Duodenal mucosa (tissue), 2 donors: ENCODE measurements at regions not wholly inside any gene's neighbourhood (a gene's known extent, or its start where the extent isn't known, plus 50 kb on each side); places are given as distances from the start of the nearest gene placed in this dataset.
"Not testable (repeated sequence)": the region's sequence is repeated elsewhere in the genome, so short reads cannot be mapped to it uniquely, and the experiment has no call there.

ENCODE experiments used
- H3K27ac ChIP-seq: one replicate; pipeline ENCODE4 v1.7.0; 2013; ENCODE audit warnings: low read depth, low read length
- H3K27me3 ChIP-seq, 2 donors: one replicate each; pipeline ENCODE4 v1.7.0; 2013; ENCODE audit warnings: low read length in 2 of 2, control low read depth in 1 of 2; ENCODE audit not compliant: insufficient read depth in 2 of 2, control insufficient read depth in 1 of 2
- H3K36me3 ChIP-seq, 2 donors: one replicate each; pipeline ENCODE4 v1.7.0; 2013; ENCODE audit warnings: low read length in 2 of 2, control low read depth in 1 of 2; ENCODE audit not compliant: insufficient read depth in 2 of 2, control insufficient read depth in 1 of 2
- H3K4me1 ChIP-seq, 2 donors: one replicate each; pipeline ENCODE4 v1.7.0; 2013; ENCODE audit warnings: low read length in 2 of 2, control low read depth in 1 of 2; ENCODE audit not compliant: insufficient read depth in 2 of 2, control insufficient read depth in 1 of 2
- H3K4me3 ChIP-seq, 2 donors: one replicate each; pipeline ENCODE4 v1.7.0; 2013; ENCODE audit warnings: low read length in 2 of 2, low read depth in 1 of 2
- H3K9ac ChIP-seq, 2 donors: one replicate each; pipeline ENCODE4 v1.7.0; 2013; ENCODE audit warnings: low read length in 2 of 2, low read depth in 1 of 2
- H3K9me3 ChIP-seq, 2 donors: one replicate each; pipeline ENCODE4 v1.7.0; 2013; ENCODE audit warnings: low read length in 2 of 2, control low read depth in 1 of 2; ENCODE audit not compliant: control insufficient read depth in 1 of 2

DNA sequence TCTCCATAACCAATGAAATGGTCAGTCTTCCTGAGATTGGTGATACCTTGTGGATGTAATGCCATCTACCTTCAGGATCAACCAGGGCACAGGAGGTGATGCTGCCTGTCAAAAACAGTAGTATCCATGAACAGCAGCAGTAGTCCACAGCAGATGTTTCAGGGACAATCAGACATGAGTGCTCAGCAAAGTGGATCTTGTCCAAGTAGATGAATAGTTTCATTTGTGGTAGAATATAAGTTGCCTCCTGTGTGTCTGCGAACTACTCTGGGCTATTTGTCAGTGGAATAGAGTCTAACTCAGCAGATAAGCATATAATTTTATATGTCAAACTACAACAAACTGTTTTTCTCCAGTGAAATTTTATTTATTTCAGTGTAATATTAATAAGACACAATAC, 1860.1 kb upstream of the ACO1 start:
- Histone ChIP-seq H3K4me3 (no peak overlapping the region), H3K27me3 (no peaks in the 10 kb centered on the region), H3K4me1 (no peaks in the 10 kb centered on the region), H3K9ac (no peak overlapping the region), H3K36me3 (no peaks in the 10 kb centered on the region), H3K27ac (no peak overlapping the region), H3K9me3 (no peaks in the 10 kb centered on the region)

- Histone ChIP-seq H3K9me3 (peaks cover 0 to 11% of the 10 kb centered on the region in 2 donors), H3K9ac (no peak overlapping the region), H3K36me3 (no peaks in the 10 kb centered on the region)
Measured at GRCh38 chr9:30534455-30534854, 1850.0 kb upstream of the ACO1 start.

GRCh38 chr9:30534896-30535295, 1849.5 kb upstream of the ACO1 start:
- no peak overlapping the region for H3K27ac ChIP-seq
- no peak overlapping the region for H3K9ac ChIP-seq
- H3K36me3 ChIP-seq, result no peaks in the 10 kb centered on the region
- H3K4me3 ChIP-seq, result no peak overlapping the region
- no peaks in the 10 kb centered on the region for H3K4me1 ChIP-seq
- H3K9me3 ChIP-seq, result peaks cover 0 to 11% of the 10 kb centered on the region in 2 donors
- no peaks in the 10 kb centered on the region for H3K27me3 ChIP-seq

More at GRCh38 chr9:30534455-30534854, 1850.0 kb upstream of the ACO1 start:
- Histone ChIP-seq H3K27ac (no peak overlapping the region), H3K27me3 (no peaks in the 10 kb centered on the region), H3K4me3 (no peak overlapping the region), H3K4me1 (no peaks in the 10 kb centered on the region)

- H3K4me1 ChIP-seq, result no peaks in the 10 kb centered on the region
- no peak overlapping the region for H3K4me3 ChIP-seq
- no peaks in the 10 kb centered on the region for H3K27me3 ChIP-seq
- peaks cover 0 to 11% of the 10 kb centered on the region in 2 donors for H3K9me3 ChIP-seq
- H3K36me3 ChIP-seq, result no peaks in the 10 kb centered on the region
- H3K27ac ChIP-seq, result no peak overlapping the region
- no peak overlapping the region for H3K9ac ChIP-seq
Measured at GRCh38 chr9:30536494-30536893, 1847.9 kb upstream of the ACO1 start.

GRCh38 chr9:30539696-30540095, 1844.7 kb upstream of the ACO1 start:
- H3K36me3 ChIP-seq, H3K27ac ChIP-seq, H3K27me3 ChIP-seq, H3K9ac ChIP-seq, H3K9me3 ChIP-seq, H3K4me3 ChIP-seq, H3K4me1 ChIP-seq: not testable (repeated sequence)

DNA sequence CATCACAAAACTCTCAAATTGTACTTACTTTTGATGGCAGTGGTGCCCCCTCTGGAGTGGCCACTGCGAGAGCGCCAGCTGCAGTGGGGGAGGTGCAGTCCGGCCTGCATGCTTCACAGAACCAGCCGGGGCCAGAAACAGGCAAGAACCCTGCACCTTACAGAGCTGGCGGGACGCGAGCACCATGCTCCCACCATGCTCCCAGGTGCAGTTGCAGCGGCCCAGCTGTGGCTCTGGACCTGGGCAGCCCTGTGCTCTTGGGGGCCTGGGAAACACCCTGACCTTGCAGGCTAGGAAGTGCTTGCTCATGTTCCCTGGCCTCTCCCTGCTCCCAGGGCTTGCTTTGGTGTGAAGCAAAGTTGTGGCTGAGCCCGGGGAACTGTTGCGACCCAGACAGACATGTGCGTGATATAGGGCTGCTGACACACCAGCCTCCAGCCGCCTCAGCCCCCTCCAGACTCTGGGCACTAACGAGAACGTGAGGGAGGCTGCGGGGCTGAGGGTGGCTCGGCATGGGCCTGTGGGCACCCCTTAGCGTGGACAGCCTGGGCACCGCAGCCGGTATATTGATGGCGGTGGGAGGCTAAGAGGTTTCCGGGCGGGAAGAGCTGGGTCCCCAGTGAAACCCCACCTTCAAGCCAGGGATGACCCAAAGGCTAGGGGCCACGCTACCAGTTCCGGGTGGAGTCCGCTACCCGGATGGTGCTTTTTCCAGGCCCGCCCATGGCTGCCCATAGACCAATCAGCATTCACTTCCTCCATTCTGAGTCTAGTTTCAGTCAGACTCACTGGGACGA, 1809.9 kb upstream of the ACO1 start:
- Histone ChIP-seq H3K27me3 (no peaks in the 10 kb centered on the region), H3K4me3 (no peak overlapping the region), H3K9me3 (no peaks in the 10 kb centered on the region), H3K9ac (no peak overlapping the region), H3K27ac (no peak overlapping the region), H3K36me3 (no peaks in the 10 kb centered on the region), H3K4me1 (no peaks in the 10 kb centered on the region)

DNA sequence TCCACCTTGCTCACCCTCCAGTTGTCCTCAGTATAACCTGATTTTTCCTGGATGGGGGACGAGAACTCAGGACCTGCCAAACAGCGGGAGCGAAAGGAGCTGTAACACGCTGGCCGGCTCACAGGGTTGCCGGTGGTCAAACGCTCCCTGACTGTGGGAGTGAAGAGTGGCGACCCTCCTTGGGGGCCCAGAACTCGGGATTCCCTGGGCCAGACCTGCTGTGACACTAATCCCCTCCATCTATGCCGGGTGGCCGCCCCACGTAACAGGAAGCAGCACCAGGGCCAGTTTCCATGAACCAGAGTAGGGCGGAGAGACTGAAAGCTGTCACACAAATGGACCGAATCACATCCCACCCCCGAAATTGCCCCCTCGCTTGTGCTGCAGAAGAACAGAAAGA, 1809.2 kb upstream of the ACO1 start:
- no peak overlapping the region for H3K4me3 ChIP-seq
- no peaks in the 10 kb centered on the region for H3K36me3 ChIP-seq
- H3K9me3 ChIP-seq, result no peaks in the 10 kb centered on the region
- H3K27ac ChIP-seq, result no peak overlapping the region
- no peaks in the 10 kb centered on the region for H3K4me1 ChIP-seq
- no peak overlapping the region for H3K9ac ChIP-seq
- no peaks in the 10 kb centered on the region for H3K27me3 ChIP-seq

- no peaks in the 10 kb centered on the region for H3K9me3 ChIP-seq
- no peaks in the 10 kb centered on the region for H3K27me3 ChIP-seq
- H3K4me3 ChIP-seq, result no peak overlapping the region
- H3K36me3 ChIP-seq, result no peaks in the 10 kb centered on the region
- H3K9ac ChIP-seq, result no peak overlapping the region
- no peaks in the 10 kb centered on the region for H3K4me1 ChIP-seq
- H3K27ac ChIP-seq, result no peak overlapping the region
Measured at GRCh38 chr9:30575691-30576090, 1808.8 kb upstream of the ACO1 start.

DNA sequence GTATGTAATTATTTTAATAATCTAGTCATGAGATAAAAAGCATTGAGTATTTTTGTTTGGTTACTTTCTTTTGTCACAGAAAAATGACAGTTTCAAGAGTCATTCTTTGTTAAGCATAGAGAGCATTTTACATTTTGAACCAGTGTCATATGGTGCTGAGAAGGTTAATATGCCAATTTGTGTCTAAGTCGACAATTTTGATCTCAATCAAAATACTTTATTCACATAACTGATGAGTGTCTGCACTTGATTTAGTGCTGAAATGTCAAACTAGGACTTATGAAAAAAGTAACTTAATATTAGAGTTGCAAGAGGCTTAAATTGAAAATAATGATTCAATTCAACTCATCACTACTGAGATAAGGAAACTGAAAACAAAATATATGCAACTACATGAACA, 1804.6 kb upstream of the ACO1 start:
- H3K9ac ChIP-seq, result no peak overlapping the region
- H3K4me3 ChIP-seq, result no peak overlapping the region
- H3K36me3 ChIP-seq, result no peaks in the 10 kb centered on the region
- H3K27me3 ChIP-seq, result no peaks in the 10 kb centered on the region
- H3K27ac ChIP-seq, result no peak overlapping the region
- no peaks in the 10 kb centered on the region for H3K4me1 ChIP-seq
- no peaks in the 10 kb centered on the region for H3K9me3 ChIP-seq

- Histone ChIP-seq H3K36me3 (no peaks in the 10 kb centered on the region), H3K27me3 (no peaks in the 10 kb centered on the region), H3K27ac (no peak overlapping the region), H3K9ac (no peak overlapping the region), H3K9me3 (no peaks in the 10 kb centered on the region), H3K4me3 (no peak overlapping the region), H3K4me1 (no peaks in the 10 kb centered on the region)
Measured at GRCh38 chr9:30582240-30582639, 1802.2 kb upstream of the ACO1 start.
